ENCODE measurements at regions not wholly inside any gene's neighbourhood (a gene's known extent, or its start where the extent isn't known, plus 50 kb on each side); places are given as distances from the start of the nearest gene placed in this dataset.

DNA sequence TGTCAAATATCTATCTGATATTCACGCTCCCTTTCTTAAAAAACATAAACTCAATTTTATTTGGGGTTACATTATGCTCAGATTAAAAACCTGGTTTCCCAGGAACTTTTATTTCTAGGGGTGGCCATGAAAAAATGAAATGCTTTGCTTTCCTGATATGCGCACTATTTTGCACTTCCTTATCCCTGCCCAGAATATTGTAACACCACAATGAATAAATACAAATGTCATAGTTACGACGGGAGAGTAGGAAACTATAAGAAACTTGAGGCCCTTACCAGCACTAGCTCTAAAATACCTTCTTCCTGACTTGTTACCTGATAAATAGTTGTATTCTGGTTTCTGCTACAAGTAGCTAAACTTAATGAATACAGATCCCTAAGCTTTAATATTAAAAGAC, 475.6 kb upstream of the CWC22 start:
- no peak for TF ChIP-seq SIN3A (IDR thresholded peaks at IDR 0.05; ENCODE audit: borderline replicate concordance, insufficient read depth, low read length)
- TF ChIP-seq, protein P1, sequence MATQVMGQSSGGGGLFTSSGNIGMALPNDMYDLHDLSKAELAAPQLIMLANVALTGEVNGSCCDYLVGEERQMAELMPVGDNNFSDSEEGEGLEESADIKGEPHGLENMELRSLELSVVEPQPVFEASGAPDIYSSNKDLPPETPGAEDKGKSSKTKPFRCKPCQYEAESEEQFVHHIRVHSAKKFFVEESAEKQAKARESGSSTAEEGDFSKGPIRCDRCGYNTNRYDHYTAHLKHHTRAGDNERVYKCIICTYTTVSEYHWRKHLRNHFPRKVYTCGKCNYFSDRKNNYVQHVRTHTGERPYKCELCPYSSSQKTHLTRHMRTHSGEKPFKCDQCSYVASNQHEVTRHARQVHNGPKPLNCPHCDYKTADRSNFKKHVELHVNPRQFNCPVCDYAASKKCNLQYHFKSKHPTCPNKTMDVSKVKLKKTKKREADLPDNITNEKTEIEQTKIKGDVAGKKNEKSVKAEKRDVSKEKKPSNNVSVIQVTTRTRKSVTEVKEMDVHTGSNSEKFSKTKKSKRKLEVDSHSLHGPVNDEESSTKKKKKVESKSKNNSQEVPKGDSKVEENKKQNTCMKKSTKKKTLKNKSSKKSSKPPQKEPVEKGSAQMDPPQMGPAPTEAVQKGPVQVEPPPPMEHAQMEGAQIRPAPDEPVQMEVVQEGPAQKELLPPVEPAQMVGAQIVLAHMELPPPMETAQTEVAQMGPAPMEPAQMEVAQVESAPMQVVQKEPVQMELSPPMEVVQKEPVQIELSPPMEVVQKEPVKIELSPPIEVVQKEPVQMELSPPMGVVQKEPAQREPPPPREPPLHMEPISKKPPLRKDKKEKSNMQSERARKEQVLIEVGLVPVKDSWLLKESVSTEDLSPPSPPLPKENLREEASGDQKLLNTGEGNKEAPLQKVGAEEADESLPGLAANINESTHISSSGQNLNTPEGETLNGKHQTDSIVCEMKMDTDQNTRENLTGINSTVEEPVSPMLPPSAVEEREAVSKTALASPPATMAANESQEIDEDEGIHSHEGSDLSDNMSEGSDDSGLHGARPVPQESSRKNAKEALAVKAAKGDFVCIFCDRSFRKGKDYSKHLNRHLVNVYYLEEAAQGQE (IDR thresholded peaks at IDR 0.05; ENCODE audit: insufficient read depth in 1 of 2, low read depth in 2 of 2, low read length in 2 of 2) = no peak
- no peak for TF ChIP-seq FOXP2 (optimal IDR thresholded peaks at IDR 0.05; ENCODE audit: borderline replicate concordance, extremely low read depth, extremely low read length, insufficient read depth)
- no peak for TF ChIP-seq TAF1 (IDR thresholded peaks at IDR 0.05; ENCODE audit: borderline replicate concordance, insufficient read depth, low read length)
- TF ChIP-seq POLR2AphosphoS5 (IDR thresholded peaks at IDR 0.05; ENCODE audit: low read depth, low read length) = no peak

DNA sequence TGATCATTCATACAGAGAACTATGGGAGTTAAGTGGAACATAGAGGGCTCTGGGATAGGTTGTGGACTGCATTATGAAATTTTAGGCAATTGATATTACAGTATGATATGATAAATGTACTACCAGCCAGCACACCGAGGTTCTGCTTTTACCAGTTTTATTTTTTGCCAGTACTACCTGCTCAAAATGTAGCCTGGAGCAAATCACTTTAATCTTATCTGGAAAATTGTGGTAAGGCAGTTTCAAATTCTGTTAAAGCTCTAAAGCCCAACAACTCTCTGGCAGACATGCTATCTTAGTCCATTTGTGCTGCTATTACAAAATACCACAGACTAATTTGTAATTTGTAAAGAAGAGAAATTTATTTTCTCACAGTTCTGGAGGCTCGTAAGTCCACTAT, 474.9 kb upstream of the CWC22 start:
- TF ChIP-seq, protein P1 (IDR thresholded peaks at IDR 0.05; ENCODE audit: insufficient read depth in 1 of 2, low read depth in 2 of 2, low read length in 2 of 2) = no peak
- TF ChIP-seq TAF1 (IDR thresholded peaks at IDR 0.05; ENCODE audit: borderline replicate concordance, insufficient read depth, low read length) = no peak
- TF ChIP-seq POLR2AphosphoS5 (IDR thresholded peaks at IDR 0.05; ENCODE audit: low read depth, low read length) = no peak
- TF ChIP-seq FOXP2 (optimal IDR thresholded peaks at IDR 0.05; ENCODE audit: borderline replicate concordance, extremely low read depth, extremely low read length, insufficient read depth) = no peak
- TF ChIP-seq SIN3A (IDR thresholded peaks at IDR 0.05; ENCODE audit: borderline replicate concordance, insufficient read depth, low read length) = no peak

DNA sequence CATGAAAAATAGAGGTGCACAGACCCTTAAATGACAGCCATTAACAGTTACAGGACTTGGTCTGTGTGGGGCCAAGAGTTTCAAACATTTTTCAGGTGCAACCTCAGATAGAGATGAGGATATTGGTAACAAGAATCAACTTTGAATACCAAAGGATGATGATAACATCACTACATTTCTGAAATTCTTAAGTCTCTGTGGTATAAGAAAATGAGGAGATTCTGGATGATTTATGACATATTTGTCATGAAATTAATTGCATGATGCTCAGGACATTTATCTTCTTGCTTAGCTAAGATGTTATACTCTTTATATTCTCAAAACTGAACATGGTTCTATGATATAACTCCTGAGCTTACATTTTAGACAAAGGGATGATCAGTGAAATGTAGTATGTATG, 471.8 kb upstream of the CWC22 start:
- TF ChIP-seq SIN3A (IDR thresholded peaks at IDR 0.05; ENCODE audit: borderline replicate concordance, insufficient read depth, low read length) = no peak
- TF ChIP-seq POLR2AphosphoS5 (IDR thresholded peaks at IDR 0.05; ENCODE audit: low read depth, low read length) = no peak
- no peak for TF ChIP-seq FOXP2 (optimal IDR thresholded peaks at IDR 0.05; ENCODE audit: borderline replicate concordance, extremely low read depth, extremely low read length, insufficient read depth)
- no peak for TF ChIP-seq TAF1 (IDR thresholded peaks at IDR 0.05; ENCODE audit: borderline replicate concordance, insufficient read depth, low read length)
- TF ChIP-seq, protein P1 (IDR thresholded peaks at IDR 0.05; ENCODE audit: insufficient read depth in 1 of 2, low read depth in 2 of 2, low read length in 2 of 2) = no peak

DNA sequence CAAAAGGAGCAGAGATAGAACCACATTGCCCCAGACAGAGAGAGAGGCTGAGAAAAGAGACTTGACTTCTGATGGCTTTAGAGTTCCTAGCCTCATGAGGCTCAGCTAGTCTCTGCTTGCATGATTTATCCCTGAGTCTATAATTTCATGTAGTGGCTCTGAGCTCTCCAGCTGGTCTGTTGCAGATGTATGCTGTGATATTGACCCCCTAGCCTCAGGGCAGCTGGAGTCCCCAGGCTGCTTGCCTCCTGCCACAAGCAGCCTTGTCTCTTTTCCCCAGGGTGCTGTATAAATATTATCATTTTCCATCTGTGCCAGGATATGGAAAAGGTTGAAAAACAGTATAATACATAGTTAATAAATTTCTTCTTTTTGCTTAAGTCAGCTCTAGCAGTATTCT, 467.6 kb upstream of the CWC22 start:
- TF ChIP-seq FOXP2 (optimal IDR thresholded peaks at IDR 0.05; ENCODE audit: borderline replicate concordance, extremely low read depth, extremely low read length, insufficient read depth) = no peak
- TF ChIP-seq POLR2AphosphoS5 (IDR thresholded peaks at IDR 0.05; ENCODE audit: low read depth, low read length) = no peak
- TF ChIP-seq, protein P1 (IDR thresholded peaks at IDR 0.05; ENCODE audit: insufficient read depth in 1 of 2, low read depth in 2 of 2, low read length in 2 of 2) = no peak
- TF ChIP-seq TAF1 (IDR thresholded peaks at IDR 0.05; ENCODE audit: borderline replicate concordance, insufficient read depth, low read length) = no peak
- TF ChIP-seq SIN3A (IDR thresholded peaks at IDR 0.05; ENCODE audit: borderline replicate concordance, insufficient read depth, low read length) = no peak

DNA sequence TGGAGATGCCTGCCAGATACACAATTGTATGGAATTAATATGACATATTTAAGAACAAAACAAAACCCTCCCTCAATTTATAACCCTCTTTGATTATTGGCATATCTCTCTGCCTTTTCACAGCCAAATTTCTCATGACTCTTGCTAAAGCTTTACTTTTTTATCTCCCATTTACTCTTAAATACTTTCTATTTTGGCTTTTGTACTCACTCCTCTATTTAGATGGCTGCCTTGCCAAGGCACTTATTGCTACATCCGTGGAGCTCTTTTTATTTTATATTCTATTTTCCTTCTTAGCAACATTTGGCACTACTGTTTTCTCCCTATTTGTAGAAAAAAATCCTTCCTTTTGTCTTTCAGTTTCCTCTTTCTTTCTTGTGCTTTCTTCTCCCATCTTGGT, 466.4 kb upstream of the CWC22 start:
- TF ChIP-seq, protein P1 (IDR thresholded peaks at IDR 0.05; ENCODE audit: insufficient read depth in 1 of 2, low read depth in 2 of 2, low read length in 2 of 2) = no peak
- TF ChIP-seq SIN3A (IDR thresholded peaks at IDR 0.05; ENCODE audit: borderline replicate concordance, insufficient read depth, low read length) (no peak), POLR2AphosphoS5 (IDR thresholded peaks at IDR 0.05; ENCODE audit: low read depth, low read length) (no peak), TAF1 (IDR thresholded peaks at IDR 0.05; ENCODE audit: borderline replicate concordance, insufficient read depth, low read length) (no peak), FOXP2 (optimal IDR thresholded peaks at IDR 0.05; ENCODE audit: borderline replicate concordance, extremely low read depth, extremely low read length, insufficient read depth) (no peak)
